ENCODE measurements at regions not wholly inside any gene's neighbourhood (a gene's known extent, or its start where the extent isn't known, plus 50 kb on each side); places are given as distances from the start of the nearest gene placed in this dataset.

DNA sequence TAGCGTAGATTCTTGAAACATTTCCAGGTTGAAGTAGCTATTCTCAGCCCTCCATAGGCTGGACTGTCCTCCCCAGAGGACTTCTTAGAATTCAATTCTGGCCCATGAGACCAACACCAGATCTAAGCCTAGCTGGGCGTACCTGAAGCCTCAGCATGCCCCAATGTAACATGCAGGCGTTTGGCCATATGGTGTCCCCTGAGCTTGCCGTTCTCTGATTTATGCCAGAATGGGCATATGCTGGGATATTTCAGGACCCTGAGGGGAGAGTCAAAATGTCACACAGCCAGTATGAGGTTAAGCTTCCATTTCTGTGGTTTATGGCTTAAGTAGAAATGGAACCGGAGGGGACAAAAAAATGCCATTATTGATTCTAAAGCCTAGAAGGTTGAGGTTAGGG is 317.7 kb upstream of the OBI1 start:
- TF ChIP-seq, protein P1, sequence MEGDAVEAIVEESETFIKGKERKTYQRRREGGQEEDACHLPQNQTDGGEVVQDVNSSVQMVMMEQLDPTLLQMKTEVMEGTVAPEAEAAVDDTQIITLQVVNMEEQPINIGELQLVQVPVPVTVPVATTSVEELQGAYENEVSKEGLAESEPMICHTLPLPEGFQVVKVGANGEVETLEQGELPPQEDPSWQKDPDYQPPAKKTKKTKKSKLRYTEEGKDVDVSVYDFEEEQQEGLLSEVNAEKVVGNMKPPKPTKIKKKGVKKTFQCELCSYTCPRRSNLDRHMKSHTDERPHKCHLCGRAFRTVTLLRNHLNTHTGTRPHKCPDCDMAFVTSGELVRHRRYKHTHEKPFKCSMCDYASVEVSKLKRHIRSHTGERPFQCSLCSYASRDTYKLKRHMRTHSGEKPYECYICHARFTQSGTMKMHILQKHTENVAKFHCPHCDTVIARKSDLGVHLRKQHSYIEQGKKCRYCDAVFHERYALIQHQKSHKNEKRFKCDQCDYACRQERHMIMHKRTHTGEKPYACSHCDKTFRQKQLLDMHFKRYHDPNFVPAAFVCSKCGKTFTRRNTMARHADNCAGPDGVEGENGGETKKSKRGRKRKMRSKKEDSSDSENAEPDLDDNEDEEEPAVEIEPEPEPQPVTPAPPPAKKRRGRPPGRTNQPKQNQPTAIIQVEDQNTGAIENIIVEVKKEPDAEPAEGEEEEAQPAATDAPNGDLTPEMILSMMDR (conservative IDR thresholded peaks at IDR 0.05; ENCODE audit: low read length): no peak
- no peak for TF ChIP-seq EZH2phosphoT487 (IDR thresholded peaks at IDR 0.05; ENCODE audit: borderline replicate concordance)
